ENCODE measurements at regions not wholly inside any gene's neighbourhood (a gene's known extent, or its start where the extent isn't known, plus 50 kb on each side); places are given as distances from the start of the nearest gene placed in this dataset.

DNA sequence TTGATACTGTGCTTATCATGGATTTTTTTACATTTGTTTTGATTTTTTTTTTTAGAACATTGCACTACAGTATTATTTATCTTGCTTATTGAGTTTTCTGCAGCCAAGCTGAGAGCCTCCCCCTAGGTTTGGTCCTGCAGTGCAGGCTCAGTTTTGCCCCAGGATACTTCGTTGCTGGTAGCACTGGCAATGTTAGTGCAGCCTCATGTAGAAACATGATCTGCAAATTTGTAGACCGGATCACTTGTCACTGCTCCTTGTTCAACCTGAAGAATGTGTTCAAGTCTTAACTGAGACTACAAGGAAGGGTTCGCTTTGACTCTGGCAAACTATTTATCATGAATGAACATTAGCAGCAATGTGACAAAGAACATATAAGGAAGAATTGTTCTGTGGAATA lies 377.2 kb upstream of the PDE3A start:
- no peak for TF ChIP-seq CREB1 (IDR thresholded peaks at IDR 0.05; ENCODE audit: low read depth)
- TF ChIP-seq EGR1 (IDR thresholded peaks at IDR 0.05): no peak
- TF ChIP-seq, protein P1, sequence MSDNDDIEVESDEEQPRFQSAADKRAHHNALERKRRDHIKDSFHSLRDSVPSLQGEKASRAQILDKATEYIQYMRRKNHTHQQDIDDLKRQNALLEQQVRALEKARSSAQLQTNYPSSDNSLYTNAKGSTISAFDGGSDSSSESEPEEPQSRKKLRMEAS (IDR thresholded peaks at IDR 0.05): no peak

DNA sequence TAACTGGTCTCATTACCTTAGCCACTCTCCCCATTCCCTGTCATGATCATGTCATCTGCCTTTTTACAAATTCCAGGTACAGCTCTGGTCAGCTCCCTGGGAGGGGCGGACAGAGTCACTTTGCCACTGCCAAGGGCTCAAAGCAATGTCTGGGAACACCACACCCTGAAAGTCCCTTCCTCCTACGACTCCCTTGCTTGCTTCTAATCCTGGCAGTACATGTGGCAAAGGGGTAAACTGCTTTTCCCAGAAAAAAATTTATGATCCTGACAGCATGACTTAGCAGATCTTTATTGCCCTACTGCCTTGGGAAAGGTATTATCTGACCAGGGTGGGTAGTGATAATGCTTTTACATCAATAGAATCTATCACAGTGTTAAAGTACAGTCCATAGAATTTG lies 376.0 kb upstream of the PDE3A start:
- TF ChIP-seq CREB1 (IDR thresholded peaks at IDR 0.05; ENCODE audit: low read depth) (no peak), NFIC (IDR thresholded peaks at IDR 0.05) (no peak), ZBTB7A (IDR thresholded peaks at IDR 0.05; ENCODE audit: low read depth) (no peak), RAD21 (IDR thresholded peaks at IDR 0.05; ENCODE audit: low read depth) (no peak), TAF1 (IDR thresholded peaks at IDR 0.05; ENCODE audit: low read depth) (no peak), CEBPB (IDR thresholded peaks at IDR 0.05) (no peak), TCF12 (IDR thresholded peaks at IDR 0.05; ENCODE audit: low read depth) (no peak), TEAD4 (IDR thresholded peaks at IDR 0.05) (no peak), EP300 (IDR thresholded peaks at IDR 0.05; ENCODE audit: borderline replicate concordance) (no peak), YY1 (IDR thresholded peaks at IDR 0.05; ENCODE audit: low read depth) (no peak)
- TF ChIP-seq, protein P2, sequence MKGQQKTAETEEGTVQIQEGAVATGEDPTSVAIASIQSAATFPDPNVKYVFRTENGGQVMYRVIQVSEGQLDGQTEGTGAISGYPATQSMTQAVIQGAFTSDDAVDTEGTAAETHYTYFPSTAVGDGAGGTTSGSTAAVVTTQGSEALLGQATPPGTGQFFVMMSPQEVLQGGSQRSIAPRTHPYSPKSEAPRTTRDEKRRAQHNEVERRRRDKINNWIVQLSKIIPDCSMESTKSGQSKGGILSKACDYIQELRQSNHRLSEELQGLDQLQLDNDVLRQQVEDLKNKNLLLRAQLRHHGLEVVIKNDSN (IDR thresholded peaks at IDR 0.05): no peak
- TF ChIP-seq, protein P3, sequence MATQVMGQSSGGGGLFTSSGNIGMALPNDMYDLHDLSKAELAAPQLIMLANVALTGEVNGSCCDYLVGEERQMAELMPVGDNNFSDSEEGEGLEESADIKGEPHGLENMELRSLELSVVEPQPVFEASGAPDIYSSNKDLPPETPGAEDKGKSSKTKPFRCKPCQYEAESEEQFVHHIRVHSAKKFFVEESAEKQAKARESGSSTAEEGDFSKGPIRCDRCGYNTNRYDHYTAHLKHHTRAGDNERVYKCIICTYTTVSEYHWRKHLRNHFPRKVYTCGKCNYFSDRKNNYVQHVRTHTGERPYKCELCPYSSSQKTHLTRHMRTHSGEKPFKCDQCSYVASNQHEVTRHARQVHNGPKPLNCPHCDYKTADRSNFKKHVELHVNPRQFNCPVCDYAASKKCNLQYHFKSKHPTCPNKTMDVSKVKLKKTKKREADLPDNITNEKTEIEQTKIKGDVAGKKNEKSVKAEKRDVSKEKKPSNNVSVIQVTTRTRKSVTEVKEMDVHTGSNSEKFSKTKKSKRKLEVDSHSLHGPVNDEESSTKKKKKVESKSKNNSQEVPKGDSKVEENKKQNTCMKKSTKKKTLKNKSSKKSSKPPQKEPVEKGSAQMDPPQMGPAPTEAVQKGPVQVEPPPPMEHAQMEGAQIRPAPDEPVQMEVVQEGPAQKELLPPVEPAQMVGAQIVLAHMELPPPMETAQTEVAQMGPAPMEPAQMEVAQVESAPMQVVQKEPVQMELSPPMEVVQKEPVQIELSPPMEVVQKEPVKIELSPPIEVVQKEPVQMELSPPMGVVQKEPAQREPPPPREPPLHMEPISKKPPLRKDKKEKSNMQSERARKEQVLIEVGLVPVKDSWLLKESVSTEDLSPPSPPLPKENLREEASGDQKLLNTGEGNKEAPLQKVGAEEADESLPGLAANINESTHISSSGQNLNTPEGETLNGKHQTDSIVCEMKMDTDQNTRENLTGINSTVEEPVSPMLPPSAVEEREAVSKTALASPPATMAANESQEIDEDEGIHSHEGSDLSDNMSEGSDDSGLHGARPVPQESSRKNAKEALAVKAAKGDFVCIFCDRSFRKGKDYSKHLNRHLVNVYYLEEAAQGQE (IDR thresholded peaks at IDR 0.05; ENCODE audit: low read depth): no peak

DNA sequence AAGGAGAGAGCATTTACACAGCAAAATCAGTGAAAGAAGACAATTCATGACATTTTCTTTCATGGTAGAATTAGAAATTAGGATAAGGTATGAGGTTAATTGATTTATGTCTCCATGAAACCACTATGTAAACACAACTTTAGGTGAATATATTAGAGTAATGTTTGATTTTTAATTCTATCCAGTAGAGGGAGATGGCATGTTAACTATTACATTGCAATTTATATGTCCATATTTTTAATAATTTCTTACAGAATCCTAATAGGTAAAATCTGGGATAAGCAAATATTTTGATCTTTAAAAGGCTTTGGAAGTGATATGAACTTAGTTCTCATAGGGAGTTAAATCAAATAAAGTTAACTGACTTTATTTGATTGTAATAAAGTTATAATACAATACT lies 373.4 kb upstream of the PDE3A start:
- 0 out of 2 replicates have a peak, but pooled peaks have one; percentile 14 for TF ChIP-seq RAD21 (IDR thresholded peaks at IDR 0.05; ENCODE audit: low read depth)
- no peak for TF ChIP-seq ZBTB7A (IDR thresholded peaks at IDR 0.05; ENCODE audit: low read depth)

DNA sequence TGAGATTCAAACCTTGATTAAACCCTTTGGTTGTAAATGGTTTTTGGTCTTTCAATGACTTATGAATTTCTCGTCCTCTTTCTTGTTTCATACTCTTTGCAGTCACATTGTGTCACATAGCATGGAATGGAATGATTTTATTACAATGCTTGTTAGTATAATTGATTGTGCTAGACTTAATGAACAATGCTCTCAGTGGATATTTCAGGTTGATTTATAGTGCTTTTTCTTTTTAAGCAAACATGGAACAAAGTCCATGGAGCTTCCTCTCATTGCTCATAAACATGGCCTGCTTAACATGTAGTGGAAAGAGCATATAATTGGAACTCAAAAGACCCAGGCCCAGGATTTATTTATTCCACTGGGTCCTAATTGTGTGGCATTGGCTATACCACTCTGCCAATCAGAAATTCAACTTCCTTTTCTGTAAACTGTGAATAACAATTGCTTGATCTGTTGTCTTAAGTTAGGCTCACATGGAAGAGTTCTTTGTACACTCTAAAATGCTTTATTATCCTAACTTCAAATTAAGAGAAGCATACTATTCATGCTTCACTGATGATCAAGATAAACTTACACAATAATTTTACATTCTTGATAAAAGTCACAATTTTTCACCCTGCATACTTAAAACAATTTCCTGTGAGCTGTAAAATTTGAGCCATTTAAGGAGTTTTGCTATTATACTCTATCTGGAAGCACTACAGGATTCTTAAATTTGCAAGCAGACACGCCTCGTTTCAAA lies 370.5 kb upstream of the PDE3A start:
- TF ChIP-seq TEAD4 (IDR thresholded peaks at IDR 0.05) (no peak), NFIC (IDR thresholded peaks at IDR 0.05) (no peak), FOXM1 (IDR thresholded peaks at IDR 0.05; ENCODE audit: borderline replicate concordance, low read depth) (no peak), TAF1 (IDR thresholded peaks at IDR 0.05; ENCODE audit: low read depth) (no peak), RAD21 (IDR thresholded peaks at IDR 0.05; ENCODE audit: low read depth) (no peak), ZBTB7A (IDR thresholded peaks at IDR 0.05; ENCODE audit: low read depth) (no peak), CEBPB (IDR thresholded peaks at IDR 0.05) (no peak), CREB1 (IDR thresholded peaks at IDR 0.05; ENCODE audit: low read depth) (no peak), YY1 (IDR thresholded peaks at IDR 0.05; ENCODE audit: low read depth) (no peak)
- TF ChIP-seq, protein P2 (IDR thresholded peaks at IDR 0.05): no peak
- TF ChIP-seq, protein P1 (IDR thresholded peaks at IDR 0.05): no peak

DNA sequence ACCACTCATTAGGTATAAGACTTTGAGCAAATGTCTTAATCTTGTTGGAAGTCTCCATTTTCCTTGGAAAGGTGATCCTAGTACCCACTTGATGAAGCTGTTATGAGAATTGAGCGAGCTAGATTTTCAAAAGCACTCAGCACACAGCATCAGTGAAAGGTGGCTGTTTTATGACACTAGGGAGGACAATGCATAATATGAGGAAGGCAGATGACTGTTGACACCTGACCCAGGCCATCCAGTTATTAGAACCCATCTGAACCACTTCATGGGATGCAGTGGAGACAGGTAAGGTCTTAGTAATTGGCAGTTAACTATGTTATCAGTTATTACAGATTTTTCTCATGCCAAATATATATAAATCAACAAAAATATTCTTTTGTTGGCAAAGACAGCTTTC lies 369.9 kb upstream of the PDE3A start:
- TF ChIP-seq TCF12 (IDR thresholded peaks at IDR 0.05; ENCODE audit: low read depth) (no peak), CEBPB (IDR thresholded peaks at IDR 0.05) (no peak), EP300 (IDR thresholded peaks at IDR 0.05; ENCODE audit: borderline replicate concordance) (no peak)

DNA sequence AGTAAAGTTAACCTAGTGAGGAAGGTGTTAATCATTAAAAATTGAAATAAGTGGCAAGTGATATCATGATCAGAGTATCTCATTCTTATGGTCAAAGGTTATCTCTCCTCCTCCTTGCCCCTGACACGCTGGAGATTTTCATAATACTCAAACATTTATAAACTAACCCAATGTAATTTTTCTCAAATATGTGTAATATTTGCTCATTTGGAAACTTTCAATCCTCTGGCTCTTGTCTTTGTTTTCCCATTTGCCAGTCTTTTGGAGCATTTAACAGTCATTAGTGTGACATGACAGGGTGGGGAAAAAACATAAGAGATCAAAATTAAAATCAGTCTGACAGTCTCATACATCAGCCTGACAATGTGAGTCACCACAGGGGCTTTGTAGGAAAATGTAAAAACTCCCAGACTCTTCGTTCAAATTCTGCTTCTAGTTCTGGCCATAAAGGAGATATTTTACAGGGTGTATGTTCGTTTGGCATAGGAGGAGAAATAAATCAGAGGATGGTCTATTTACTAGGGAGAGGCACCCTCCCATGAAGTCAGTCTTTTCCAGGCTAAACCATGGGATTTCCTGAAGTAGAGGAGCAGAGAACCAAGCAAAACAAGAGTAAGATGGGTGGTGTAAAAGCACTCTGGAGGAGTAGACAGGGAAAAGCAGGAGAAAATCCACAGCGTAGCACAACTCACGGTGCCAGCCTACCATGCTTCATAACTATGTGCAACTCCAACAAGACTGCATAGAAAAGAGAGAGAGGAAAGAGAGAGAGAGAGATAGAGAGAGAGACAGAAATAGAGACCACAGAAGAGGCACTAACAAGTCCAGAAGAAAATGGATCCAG lies 369.2 kb upstream of the PDE3A start:
- TF ChIP-seq CREB1 (IDR thresholded peaks at IDR 0.05; ENCODE audit: low read depth): no peak
- TF ChIP-seq YY1 (IDR thresholded peaks at IDR 0.05; ENCODE audit: low read depth): no peak
- no peak for TF ChIP-seq EP300 (IDR thresholded peaks at IDR 0.05; ENCODE audit: borderline replicate concordance)
- no peak for TF ChIP-seq NFIC (IDR thresholded peaks at IDR 0.05)
- no peak for TF ChIP-seq RAD21 (IDR thresholded peaks at IDR 0.05; ENCODE audit: low read depth)
- no peak for TF ChIP-seq FOXM1 (IDR thresholded peaks at IDR 0.05; ENCODE audit: borderline replicate concordance, low read depth)
- no peak for TF ChIP-seq CEBPB (IDR thresholded peaks at IDR 0.05)
- no peak for TF ChIP-seq ZBTB7A (IDR thresholded peaks at IDR 0.05; ENCODE audit: low read depth)
- TF ChIP-seq TEAD4 (IDR thresholded peaks at IDR 0.05): no peak
- no peak for TF ChIP-seq TCF12 (IDR thresholded peaks at IDR 0.05; ENCODE audit: low read depth)

DNA sequence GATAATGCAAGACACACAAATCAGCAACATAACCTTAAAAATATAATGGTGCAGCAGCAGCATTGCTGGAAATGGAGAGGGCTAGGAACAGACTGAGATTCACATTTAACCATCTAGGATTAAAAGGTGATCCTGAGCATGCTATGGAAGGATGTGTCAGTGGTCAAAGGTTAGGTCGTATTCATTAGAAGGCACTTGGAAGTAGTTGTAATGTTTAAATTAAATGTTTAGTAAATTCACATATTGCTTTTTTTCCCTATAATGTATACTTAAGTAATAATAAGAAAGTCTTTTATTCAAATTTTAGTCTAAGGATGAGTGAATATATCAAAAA lies 368.6 kb upstream of the PDE3A start:
- TF ChIP-seq YY1 (IDR thresholded peaks at IDR 0.05; ENCODE audit: low read depth) (no peak), TEAD4 (IDR thresholded peaks at IDR 0.05) (no peak), ZBTB7A (IDR thresholded peaks at IDR 0.05; ENCODE audit: low read depth) (no peak), NFIC (IDR thresholded peaks at IDR 0.05) (no peak)
- TF ChIP-seq, protein P1 (IDR thresholded peaks at IDR 0.05): no peak
- TF ChIP-seq, protein P2 (IDR thresholded peaks at IDR 0.05): no peak
